B cell (primary cell): ENCODE measurements at regions not wholly inside any gene's neighbourhood (a gene's known extent, or its start where the extent isn't known, plus 50 kb on each side); places are given as distances from the start of the nearest gene placed in this dataset.

Experiments
- ATAC-seq: fragments of 200-7000 bp; cut with Tn5 transposase; one replicate; pipeline ENCODE4 v1.10.0; 2021; ENCODE audit warnings: low read depth, mild to moderate bottlenecking, moderate number of reproducible peaks, moderate library complexity
- CTCF ChIA-PET: fragments of 350-600 bp; sonication (Branson Sonifier 250); formaldehyde crosslinking; loops from one replicate; lab custom pipeline; 2021; ENCODE audit warnings: antibody characterized with exemption, inconsistent platforms; lab: Charles Lee
- POLR2A ChIA-PET: fragments of 350-600 bp; sonication (Branson Sonifier 250); formaldehyde crosslinking; loops from one replicate; lab custom pipeline; 2021; ENCODE audit warnings: antibody characterized with exemption; lab: Charles Lee
- DNase-seq: peaks from one replicate; pipeline ENCODE4 v3.0.0; 2013
- H2AFZ ChIP-seq: 2 replicates; pipeline ENCODE4 v1.6.1; 2012; ENCODE audit warnings: mild to moderate bottlenecking, low read depth, low read length; ENCODE audit not compliant: insufficient read depth, poor library complexity, severe bottlenecking
- H3K27ac ChIP-seq, 2 donors: 1 replicate in 1 of 2; 2 replicates in 1 of 2; pipeline ENCODE4 v1.5.1; 2012 to 2013; ENCODE audit warnings: low read length in 2 of 2, mild to moderate bottlenecking in 2 of 2, moderate library complexity in 1 of 2
- H3K27me3 ChIP-seq, 4 experiments: fragments of 200-600 bp in 1 of 4; sonication (generic) in 1 of 4; replicated peaks in 1 of 4; 1 replicate in 2 of 4; 2 replicates in 2 of 4; pipeline versions ENCODE4 v1.6.1 to v1.7.0; 2013 to 2016; ENCODE audit warnings: low read length in 3 of 4, mild to moderate bottlenecking in 2 of 4, mixed read lengths in 1 of 4, moderate library complexity in 1 of 4; ENCODE audit not compliant: insufficient read depth in 4 of 4, control insufficient read depth in 3 of 4; ENCODE audit errors: control extremely low read depth in 1 of 4
- H3K36me3 ChIP-seq, 2 experiments: replicated peaks in 1 of 2; 1 replicate in 1 of 2; 2 replicates in 1 of 2; pipeline versions ENCODE4 v1.6.1 to v1.7.1; 2013; ENCODE audit warnings: low read length in 1 of 2; ENCODE audit not compliant: insufficient read depth in 2 of 2, control insufficient read depth in 1 of 2; ENCODE audit errors: control extremely low read depth in 1 of 2, extremely low read depth in 1 of 2
- H3K4me1 ChIP-seq, 2 donors: fragments of 200-600 bp in 1 of 2; sonication (generic) in 1 of 2; 1 replicate in 1 of 2; 2 replicates in 1 of 2; pipeline versions ENCODE4 v1.5.1 to v1.6.1; 2013 to 2017; ENCODE audit warnings: low read length in 2 of 2; ENCODE audit not compliant: control insufficient read depth in 2 of 2, insufficient read depth in 2 of 2
- H3K4me2 ChIP-seq: replicated peaks from 2 replicates; pipeline ENCODE3; 2012; ENCODE audit warnings: mild to moderate bottlenecking, low read depth, low read length; ENCODE audit not compliant: poor library complexity, severe bottlenecking
- H3K4me3 ChIP-seq, 5 experiments: fragments of 200-600 bp in 1 of 5; sonication (generic) in 1 of 5; 1 replicate in 3 of 5; 2 replicates in 2 of 5; pipeline versions ENCODE4 v1.5.1 to v1.7.0; 2011 to 2016; ENCODE audit warnings: low read length in 4 of 5, mild to moderate bottlenecking in 4 of 5, low read depth in 2 of 5, control low read depth in 1 of 5, moderate library complexity in 1 of 5; ENCODE audit not compliant: insufficient read depth in 1 of 5; ENCODE audit errors: control extremely low read depth in 1 of 5, extremely low read depth in 1 of 5
- H3K79me2 ChIP-seq: fragments of 200-600 bp; sonication (generic); one replicate; pipeline ENCODE4 v1.6.0; 2016; ENCODE audit warnings: low read length; ENCODE audit not compliant: control insufficient read depth, insufficient read depth
- H3K9ac ChIP-seq: fragments of 200-600 bp; sonication (generic); 2 replicates; pipeline ENCODE4 v1.6.1; 2017; ENCODE audit warnings: mild to moderate bottlenecking, low read length, moderate library complexity
- H3K9me3 ChIP-seq, 3 donors: one replicate each; pipeline versions ENCODE4 v1.6.1 to v1.7.1; 2013; ENCODE audit warnings: low read length in 2 of 3; ENCODE audit not compliant: control insufficient read depth in 2 of 3, insufficient read depth in 1 of 3; ENCODE audit errors: control extremely low read depth in 1 of 3
- H4K20me1 ChIP-seq: 2 replicates; pipeline ENCODE4 v1.6.0; 2012; ENCODE audit warnings: mild to moderate bottlenecking, low read length; ENCODE audit not compliant: insufficient read depth, control insufficient read depth, poor library complexity, severe bottlenecking
- H3K27ac Mint-ChIP-seq: one replicate; pipeline ENCODE4 v1.8.0; 2021; ENCODE audit warnings: mixed read lengths
- H3K27me3 Mint-ChIP-seq: one replicate; pipeline ENCODE4 v1.8.0; 2021; ENCODE audit warnings: mixed read lengths
- H3K4me1 Mint-ChIP-seq: one replicate; pipeline ENCODE4 v1.8.0; 2021; ENCODE audit warnings: mixed read lengths
- H3K4me3 Mint-ChIP-seq: one replicate; pipeline ENCODE4 v1.8.0; 2021; ENCODE audit warnings: mixed read lengths
- H3K9me3 Mint-ChIP-seq: one replicate; pipeline ENCODE4 v1.8.0; 2022; ENCODE audit warnings: mixed read lengths; ENCODE audit not compliant: insufficient read depth
- EZH2 ChIP-seq: IDR thresholded peaks from 2 replicates; pipeline ENCODE4 v1.6.1; 2012; ENCODE audit warnings: borderline replicate concordance, low read depth, mild to moderate bottlenecking, moderate library complexity, low read length; ENCODE audit not compliant: insufficient read depth, poor library complexity, severe bottlenecking
- WGBS: methylation state at CpG from one replicate; pipeline ENCODE4 v1.1.5; 2013; ENCODE audit warnings: missing lambda C conversion rate; ENCODE audit not compliant: insufficient coverage; 5-methylcytosine and 5-hydroxymethylcytosine counted together
- intact Hi-C: fragments of 100-400 bp; cut with micrococcal nuclease; formaldehyde crosslinking; loops from one replicate; pipeline ENCODE4 v1.10.0; 2022
- TF ChIP-seq, protein P1 (sequence below): fragments of 200-600 bp; IDR thresholded peaks from one replicate; pipeline ENCODE4 v1.8.0; 2022; ENCODE audit warnings: antibody characterized with exemption, mild to moderate bottlenecking

- POLR2A ChIA-PET: no interaction called here
- Histone ChIP-seq H4K20me1 (no peaks in the 10 kb centered on the region), H3K9me3 (peaks cover 0 to 4% (median 1%) of the 10 kb centered on the region in 3 donors), H3K4me3 (no peak overlapping the region), H3K4me2 (no peak overlapping the region), H3K79me2 (no peaks in the 10 kb centered on the region), H3K9ac (no peak overlapping the region), H2AFZ (no peak overlapping the region), H3K4me1 (no peaks in the 10 kb centered on the region), H3K36me3 (no peaks in the 10 kb centered on the region), H3K27me3 (no peaks in the 10 kb centered on the region), H3K27ac (no peak overlapping the region)
- Mint-ChIP-seq H3K27ac (no peak overlapping the region), H3K9me3 (peaks cover 8% of the 10 kb centered on the region), H3K4me1 (no peaks in the 10 kb centered on the region), H3K27me3 (no peaks in the 10 kb centered on the region), H3K4me3 (no peak overlapping the region)
- ATAC-seq (no peak), DNase-seq (no peak)
- TF ChIP-seq EZH2: no peak
- TF ChIP-seq, protein P1, sequence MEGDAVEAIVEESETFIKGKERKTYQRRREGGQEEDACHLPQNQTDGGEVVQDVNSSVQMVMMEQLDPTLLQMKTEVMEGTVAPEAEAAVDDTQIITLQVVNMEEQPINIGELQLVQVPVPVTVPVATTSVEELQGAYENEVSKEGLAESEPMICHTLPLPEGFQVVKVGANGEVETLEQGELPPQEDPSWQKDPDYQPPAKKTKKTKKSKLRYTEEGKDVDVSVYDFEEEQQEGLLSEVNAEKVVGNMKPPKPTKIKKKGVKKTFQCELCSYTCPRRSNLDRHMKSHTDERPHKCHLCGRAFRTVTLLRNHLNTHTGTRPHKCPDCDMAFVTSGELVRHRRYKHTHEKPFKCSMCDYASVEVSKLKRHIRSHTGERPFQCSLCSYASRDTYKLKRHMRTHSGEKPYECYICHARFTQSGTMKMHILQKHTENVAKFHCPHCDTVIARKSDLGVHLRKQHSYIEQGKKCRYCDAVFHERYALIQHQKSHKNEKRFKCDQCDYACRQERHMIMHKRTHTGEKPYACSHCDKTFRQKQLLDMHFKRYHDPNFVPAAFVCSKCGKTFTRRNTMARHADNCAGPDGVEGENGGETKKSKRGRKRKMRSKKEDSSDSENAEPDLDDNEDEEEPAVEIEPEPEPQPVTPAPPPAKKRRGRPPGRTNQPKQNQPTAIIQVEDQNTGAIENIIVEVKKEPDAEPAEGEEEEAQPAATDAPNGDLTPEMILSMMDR: no peak
- CTCF ChIA-PET: no interaction called here
- intact Hi-C loops: no loop called here
- 57% methylated on average over 1 of the region's 3 CpGs for WGBS
Observed at GRCh38 chr3:74346896-74347295, 267.6 kb downstream of the CNTN3 start.

- Histone ChIP-seq H3K4me1 (no peaks in the 10 kb centered on the region), H4K20me1 (no peaks in the 10 kb centered on the region), H3K4me2 (no peak overlapping the region), H2AFZ (no peak overlapping the region), H3K9ac (no peak overlapping the region), H3K36me3 (no peaks in the 10 kb centered on the region), H3K4me3 (no peak overlapping the region), H3K9me3 (peaks cover 0 to 4% (median 1%) of the 10 kb centered on the region in 3 donors), H3K27me3 (no peaks in the 10 kb centered on the region), H3K79me2 (no peaks in the 10 kb centered on the region), H3K27ac (no peak overlapping the region)
- H3K4me3 Mint-ChIP-seq: no peak overlapping the region
- CTCF ChIA-PET: no interaction called here
- no peaks in the 10 kb centered on the region for H3K27me3 Mint-ChIP-seq
- no peak for TF ChIP-seq EZH2
- TF ChIP-seq, protein P1: no peak
- no CpG with 5 or more reads among the region's 2 CpGs for WGBS
- intact Hi-C loops: no loop called here
- no peaks in the 10 kb centered on the region for H3K4me1 Mint-ChIP-seq
- no peak overlapping the region for H3K27ac Mint-ChIP-seq
- DNase-seq (no peak), ATAC-seq (no peak)
- POLR2A ChIA-PET: no interaction called here
- H3K9me3 Mint-ChIP-seq: peaks cover 8% of the 10 kb centered on the region
Observed at GRCh38 chr3:74345701-74346100, 268.8 kb downstream of the CNTN3 start.
